Limb (tissue), 2 donors: ENCODE measurements at regions not wholly inside any gene's neighbourhood (a gene's known extent, or its start where the extent isn't known, plus 50 kb on each side); places are given as distances from the start of the nearest gene placed in this dataset.

Source experiments
- DNase-seq, 2 donors: peaks; one replicate each; pipeline ENCODE4 v3.0.0-alpha.2; 2016; ENCODE audit errors: extremely low spot score in 2 of 2

GRCh38 chr15:81433462-81433861 lies 59.4 kb upstream of the TMC3 start:
- no peak for DNase-seq

- no peak for DNase-seq
These were observed 58.2 kb upstream of the TMC3 start for GRCh38 chr15:81432179-81432578.

GRCh38 chr15:81427176-81427575 lies 53.2 kb upstream of the TMC3 start:
- DNase-seq, result no peak

GRCh38 chr15:81425905-81426304 lies 51.9 kb upstream of the TMC3 start:
- DNase-seq, result no peak
